ENCODE measurements at regions not wholly inside any gene's neighbourhood (a gene's known extent, or its start where the extent isn't known, plus 50 kb on each side); places are given as distances from the start of the nearest gene placed in this dataset.

- no peak for TF ChIP-seq CTCF (IDR thresholded peaks at IDR 0.05)
- no peak for TF ChIP-seq POLR2A (IDR thresholded peaks at IDR 0.05)
- TF ChIP-seq EP300 (IDR thresholded peaks at IDR 0.05) = no peak
Measured at GRCh38 chr17:33664116-33664840, 371.2 kb upstream of the ASIC2 start.
